ENCODE measurements at regions not wholly inside any gene's neighbourhood (a gene's known extent, or its start where the extent isn't known, plus 50 kb on each side); places are given as distances from the start of the nearest gene placed in this dataset.

GRCh38 chr11:92626624-92627023 lies 342.8 kb upstream of the MTNR1B start:
- DNase-seq (ENCODE audit: low spot score): no peak
- intact Hi-C loops (cut with DNase I): no loop called here

- intact Hi-C loops (cut with DNase I): no loop called here
Observed at GRCh38 chr11:92627615-92628256, 341.7 kb upstream of the MTNR1B start.

DNA sequence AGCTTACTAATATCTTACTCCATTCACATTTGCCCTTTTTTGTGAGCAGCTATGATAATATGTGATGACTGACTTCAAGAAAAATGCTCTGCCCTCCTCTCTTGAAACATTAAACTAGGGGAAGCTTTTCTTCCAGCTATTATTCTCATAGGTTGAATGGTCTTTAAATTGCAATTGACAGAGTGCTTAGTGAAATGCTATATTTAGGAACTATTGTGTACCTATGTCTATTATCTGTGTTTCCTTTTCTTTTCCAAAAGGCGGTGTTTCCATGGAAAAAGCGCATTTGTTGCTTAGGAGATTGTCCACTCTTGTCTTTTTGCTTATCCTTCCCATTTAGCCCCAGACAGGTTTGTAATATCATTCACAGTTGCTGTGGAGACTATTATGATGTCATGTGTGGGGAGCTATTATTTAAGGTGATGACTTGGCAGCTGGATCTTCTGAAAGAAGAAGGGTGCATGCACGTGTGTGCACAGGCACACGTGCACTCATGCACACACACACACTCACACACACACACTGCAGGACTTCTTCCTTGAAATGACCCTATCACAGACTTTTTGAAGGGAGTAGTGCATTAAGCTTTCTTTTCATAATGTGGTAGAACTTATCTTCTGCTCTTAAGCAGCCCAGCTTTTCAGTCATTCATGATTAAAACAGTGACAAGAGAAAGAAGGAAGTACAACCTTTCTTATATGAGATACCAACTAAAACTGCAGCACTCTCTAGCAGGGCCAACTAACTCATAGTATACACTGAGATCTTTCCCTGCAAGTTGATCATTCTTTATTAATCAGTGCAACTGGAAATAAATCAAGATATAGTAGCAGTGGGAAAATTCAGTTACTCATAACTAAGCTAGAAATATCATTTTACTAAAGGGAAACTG lies 340.8 kb upstream of the MTNR1B start:
- intact Hi-C loops (cut with DNase I): no loop called here
- no peak for DNase-seq (ENCODE audit: low spot score)

More at GRCh38 chr11:92627615-92628256, 341.7 kb upstream of the MTNR1B start:
- DNase-seq (ENCODE audit: low spot score): no peak

DNA sequence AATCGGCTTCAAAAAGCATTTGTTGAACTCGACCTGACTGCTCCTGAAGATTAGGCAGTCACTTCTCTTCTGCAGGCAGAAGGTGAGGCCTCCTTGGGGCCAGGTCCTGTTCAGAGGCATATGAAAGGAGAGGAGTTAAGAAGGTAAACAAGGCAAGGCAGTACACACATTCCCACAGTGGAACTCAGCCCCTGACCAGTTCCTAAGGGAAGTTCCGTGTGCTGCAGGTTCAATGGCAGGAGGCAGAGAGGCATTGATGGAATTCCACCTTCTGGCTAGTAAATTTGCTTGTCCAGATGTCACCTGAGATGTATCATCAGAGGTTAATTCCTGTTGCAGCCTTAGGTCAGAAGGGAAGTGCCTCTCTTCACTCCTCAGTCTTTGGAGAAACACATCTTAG lies 337.0 kb upstream of the MTNR1B start:
- no peak for DNase-seq (ENCODE audit: low spot score)
- intact Hi-C loops (cut with DNase I): no loop called here

DNA sequence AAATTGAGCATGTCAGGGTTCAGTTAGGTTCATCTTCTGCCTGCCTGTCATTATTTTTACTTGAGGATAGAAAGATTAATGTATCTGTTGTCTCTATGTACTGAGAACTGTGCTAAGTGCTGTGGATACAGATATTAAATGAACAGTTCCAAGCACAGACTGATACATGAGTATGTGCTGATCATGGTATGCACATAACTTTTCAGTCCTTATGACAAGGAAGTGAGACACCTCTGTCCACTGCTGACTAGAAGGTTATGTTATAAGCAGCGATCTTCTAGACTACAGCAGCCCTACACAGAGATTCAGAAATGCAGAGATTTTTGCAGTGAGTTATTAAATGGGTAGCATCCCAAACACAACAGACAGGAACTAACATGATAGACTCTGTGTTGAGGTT lies 335.6 kb upstream of the MTNR1B start:
- intact Hi-C loops (cut with DNase I): no loop called here
- DNase-seq (ENCODE audit: low spot score): no peak

DNA sequence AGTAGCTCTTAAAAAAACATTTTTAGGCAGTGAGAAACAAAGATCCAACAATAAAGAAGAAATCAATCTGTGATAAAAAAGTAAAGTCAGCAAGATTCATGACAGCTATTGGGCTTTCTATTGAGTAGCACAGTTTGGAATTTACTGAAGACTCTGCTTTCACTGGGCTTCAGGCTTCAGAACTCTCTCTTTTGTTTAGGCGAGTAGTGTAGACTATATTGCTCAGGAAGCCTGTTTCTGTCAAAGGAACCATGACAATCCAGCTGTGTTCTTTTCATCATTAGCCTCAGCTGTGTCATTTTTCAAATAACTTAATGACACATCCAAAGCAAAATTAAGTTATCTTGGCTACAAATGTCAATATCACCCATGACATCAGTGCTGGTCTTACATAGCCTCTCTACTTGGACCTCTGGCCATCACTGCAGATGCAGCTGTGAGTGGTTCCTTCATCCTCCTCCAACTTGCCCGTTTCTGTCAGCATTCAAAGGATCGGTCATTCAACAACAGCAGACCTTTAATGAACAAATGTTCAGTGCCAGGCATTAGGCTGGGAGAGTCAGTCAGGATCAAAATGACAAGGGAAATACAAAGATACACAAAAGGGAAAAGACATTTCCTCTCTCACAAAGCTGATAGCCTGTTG lies 332.8 kb upstream of the MTNR1B start:
- intact Hi-C loops (cut with DNase I): no loop called here
- DNase-seq (ENCODE audit: low spot score): no peak

GRCh38 chr11:92638678-92639077 lies 330.8 kb upstream of the MTNR1B start:
- intact Hi-C loops (cut with DNase I): no loop called here
- DNase-seq (ENCODE audit: low spot score): no peak

GRCh38 chr11:92642177-92642931 lies 327.1 kb upstream of the MTNR1B start:
- intact Hi-C loops (cut with DNase I): no loop called here
- DNase-seq (ENCODE audit: low spot score): no peak

DNA sequence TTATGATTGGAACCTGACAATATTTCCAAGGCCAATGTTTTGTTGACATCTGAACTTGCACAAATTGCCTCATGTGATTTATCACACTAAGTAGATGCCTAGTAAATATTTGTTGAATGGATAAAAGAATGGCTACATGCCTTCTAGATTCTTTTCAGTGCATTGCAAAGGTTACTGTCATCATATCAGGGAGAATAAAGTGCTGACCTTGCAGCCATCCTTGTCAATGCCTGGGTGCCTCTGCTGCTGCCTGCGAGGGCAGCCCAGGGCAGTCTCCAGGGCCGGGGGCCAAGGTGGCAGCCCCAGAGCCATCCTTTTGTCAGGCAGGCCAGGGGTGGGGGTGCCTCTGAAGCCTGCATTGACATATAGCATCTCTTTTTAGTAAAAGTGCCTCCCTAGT lies 325.6 kb upstream of the MTNR1B start:
- intact Hi-C loops (cut with DNase I): no loop called here
- no peak for DNase-seq (ENCODE audit: low spot score)

DNA sequence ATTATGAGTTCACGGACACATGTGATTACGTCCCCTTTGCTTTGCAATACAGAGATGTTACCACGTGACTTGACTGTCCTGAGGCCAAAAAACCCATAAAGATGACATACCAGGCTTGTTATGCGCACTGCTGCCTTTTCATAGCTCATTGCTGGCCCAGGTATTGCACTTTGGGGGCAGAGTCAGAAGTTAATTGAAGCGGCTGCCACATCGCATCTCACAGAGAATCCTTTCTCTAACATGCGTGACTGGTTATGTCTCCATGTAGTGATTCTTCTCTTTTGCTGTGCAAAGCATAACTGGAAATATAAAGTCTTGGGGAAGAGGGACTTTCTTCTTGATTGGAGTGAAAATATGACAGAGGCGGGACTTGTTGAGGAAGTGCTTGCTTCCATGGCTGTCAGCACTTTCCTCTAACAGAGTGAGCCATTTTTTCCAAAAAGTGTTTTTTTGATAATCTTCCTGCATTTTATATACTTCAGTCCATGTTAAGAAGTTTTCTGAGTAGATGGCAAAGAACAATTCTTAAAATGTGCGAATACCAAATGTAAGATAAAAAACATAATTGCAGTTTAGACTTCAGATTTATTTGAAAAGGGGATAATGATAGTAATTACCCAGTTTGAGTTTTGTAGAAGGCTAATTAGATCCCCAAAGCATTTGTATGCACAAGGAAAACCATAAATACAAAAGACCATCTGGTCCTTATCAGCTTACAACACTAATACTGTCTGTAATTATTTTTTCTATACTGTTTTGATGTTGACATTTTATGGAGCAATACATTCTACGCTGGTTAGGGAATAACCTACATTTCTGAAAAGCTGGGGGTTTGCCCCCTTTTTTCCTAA lies 324.6 kb upstream of the MTNR1B start:
- intact Hi-C loops (cut with DNase I): no loop called here
- no peak for DNase-seq (ENCODE audit: low spot score)

DNA sequence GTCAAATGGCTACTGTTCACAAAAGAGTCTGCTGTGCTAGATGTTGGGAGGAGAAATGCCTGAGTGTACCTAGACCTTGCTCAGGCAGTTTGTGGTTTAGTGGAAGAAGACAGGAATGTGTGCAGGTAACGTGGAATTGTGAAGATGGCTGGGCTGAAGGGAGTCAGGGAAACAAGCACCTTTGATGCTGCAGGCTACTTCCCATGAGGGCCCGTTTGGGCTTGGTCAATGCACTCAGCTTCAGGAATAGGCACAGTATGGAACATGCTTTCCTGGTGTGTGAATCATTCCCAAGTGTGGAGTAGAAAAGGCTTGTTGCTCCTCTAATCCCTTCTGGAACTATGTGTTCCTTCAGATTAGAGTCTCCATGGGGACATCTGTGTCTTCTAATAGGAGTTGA lies 318.3 kb upstream of the MTNR1B start:
- no peak for DNase-seq (ENCODE audit: low spot score)
- intact Hi-C loops (cut with DNase I): no loop called here

- intact Hi-C loops (cut with DNase I): no loop called here
- no peak for DNase-seq (ENCODE audit: low spot score)
Observed at GRCh38 chr11:92653454-92653853, 316.0 kb upstream of the MTNR1B start.

DNA sequence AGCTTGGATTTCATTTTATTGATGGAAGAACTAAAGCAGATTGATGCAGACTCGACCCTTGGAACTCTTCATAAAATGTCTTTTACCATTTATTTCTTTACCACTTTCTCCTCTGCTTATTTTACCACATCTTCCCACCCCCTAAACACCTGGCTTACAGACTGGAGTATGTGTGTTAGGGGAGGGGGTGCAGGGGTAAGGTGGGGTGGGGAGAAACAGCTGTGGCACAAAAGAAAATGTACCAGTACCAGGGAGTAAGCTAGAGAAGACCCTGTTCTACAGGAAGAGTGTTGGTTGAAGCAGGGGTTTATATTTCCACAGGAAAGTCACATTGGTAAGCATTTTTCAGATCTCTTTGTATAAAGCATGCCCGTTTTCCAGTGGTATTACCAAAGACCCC lies 312.7 kb upstream of the MTNR1B start:
- DNase-seq (ENCODE audit: low spot score): no peak

GRCh38 chr11:92657226-92657625 lies 312.2 kb upstream of the MTNR1B start:
- no peak for DNase-seq (ENCODE audit: low spot score)
- intact Hi-C loops (cut with DNase I): no loop called here

More for the DNA sequence above, 312.7 kb upstream of the MTNR1B start:
- intact Hi-C loops (cut with DNase I): no loop called here

GRCh38 chr11:92658733-92659132 lies 310.7 kb upstream of the MTNR1B start:
- no peak for DNase-seq (ENCODE audit: low spot score)
- intact Hi-C loops (cut with DNase I): no loop called here

GRCh38 chr11:92659793-92660192 lies 309.7 kb upstream of the MTNR1B start:
- intact Hi-C loops (cut with DNase I): no loop called here
- DNase-seq (ENCODE audit: low spot score): no peak

DNA sequence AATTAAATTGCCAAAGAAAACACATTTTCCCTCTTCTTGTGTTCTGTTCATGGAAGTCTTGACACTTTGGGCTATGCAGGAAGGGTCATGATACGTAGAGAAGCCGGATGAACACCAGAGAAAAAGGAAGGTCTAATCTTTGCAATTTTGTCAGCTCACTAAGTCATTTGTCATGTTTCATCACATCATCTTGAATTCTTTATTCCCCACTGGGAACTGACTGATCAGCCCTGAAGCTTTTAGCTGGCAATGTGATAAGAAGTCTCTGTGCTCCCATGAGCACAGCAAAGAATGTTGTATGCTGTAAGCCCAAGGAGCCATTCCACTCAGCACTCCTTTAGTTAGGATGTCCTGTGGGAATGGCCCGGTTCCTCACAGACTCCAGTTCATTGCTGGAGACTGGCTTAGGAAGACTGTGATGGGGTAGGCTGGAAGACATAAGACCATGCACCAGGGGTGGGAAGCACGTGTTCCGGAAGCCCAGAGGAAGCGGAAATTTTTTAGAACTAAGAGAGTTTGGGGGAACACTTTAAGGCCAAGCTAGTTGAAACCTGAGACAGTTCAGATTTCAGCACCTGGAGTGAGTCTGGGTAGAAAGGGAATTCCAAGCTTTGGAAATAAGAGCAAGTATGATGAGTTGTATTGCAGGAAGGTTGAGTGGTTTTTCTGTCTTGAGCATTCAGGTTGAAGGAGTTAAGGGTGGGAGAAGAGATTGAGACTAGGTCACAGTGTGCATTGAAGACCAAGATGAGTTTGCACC lies 306.7 kb upstream of the MTNR1B start:
- intact Hi-C loops (cut with DNase I): no loop called here
- no peak for DNase-seq (ENCODE audit: low spot score)

DNA sequence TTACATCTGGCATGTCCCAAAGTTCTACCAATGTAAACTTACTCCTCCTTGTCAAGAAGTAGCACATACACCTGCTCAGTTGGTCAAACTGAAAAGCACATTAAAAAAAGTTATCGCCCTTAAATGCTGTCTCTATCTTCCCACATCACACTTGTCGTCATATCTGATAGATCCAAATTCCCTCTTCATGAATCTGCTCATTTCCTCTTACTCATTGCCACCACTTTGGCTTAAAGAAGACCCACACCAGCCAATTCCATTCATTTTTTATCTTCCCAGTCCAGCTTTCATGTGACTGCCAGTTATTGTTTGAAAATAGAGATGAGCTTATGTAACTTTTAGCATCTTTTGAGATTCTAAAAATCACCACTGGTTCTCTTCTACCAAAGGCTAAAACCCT lies 305.9 kb upstream of the MTNR1B start:
- no peak for DNase-seq (ENCODE audit: low spot score)
- intact Hi-C loops (cut with DNase I): no loop called here
